NCI-H2029 (cell line): ENCODE measurements at regions not wholly inside any gene's neighbourhood (a gene's known extent, or its start where the extent isn't known, plus 50 kb on each side); places are given as distances from the start of the nearest gene placed in this dataset.

Experiments used
- DNase-seq: peaks from one replicate; lab custom pipeline; 2025; lab: John Stamatoyannopoulos, UW

GRCh38 chr10:111890046-111890445 lies 293.5 kb downstream of the GPAM start:
- DNase-seq = no peak

- no peak for DNase-seq
These were observed 267.6 kb downstream of the GPAM start for GRCh38 chr10:111916011-111916410.

DNA sequence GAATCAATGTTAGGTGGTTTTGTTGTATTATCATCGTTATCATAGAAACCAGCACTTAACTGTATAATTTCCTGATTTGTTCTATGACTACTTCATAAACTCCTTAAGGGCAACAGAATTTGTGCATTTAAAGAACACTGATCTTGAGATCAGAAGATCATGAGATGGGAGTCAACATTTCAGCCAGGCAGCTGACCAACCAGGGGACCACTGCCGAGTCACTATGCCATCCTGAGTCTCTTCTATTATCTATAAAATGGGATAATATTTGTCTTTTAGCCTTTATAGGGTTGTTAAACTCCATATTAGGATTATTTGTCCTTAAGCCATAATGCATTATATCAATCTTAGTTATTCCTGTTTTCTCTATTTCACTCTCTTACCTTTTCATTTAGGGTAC lies 261.7 kb downstream of the GPAM start:
- no peak for DNase-seq

DNA sequence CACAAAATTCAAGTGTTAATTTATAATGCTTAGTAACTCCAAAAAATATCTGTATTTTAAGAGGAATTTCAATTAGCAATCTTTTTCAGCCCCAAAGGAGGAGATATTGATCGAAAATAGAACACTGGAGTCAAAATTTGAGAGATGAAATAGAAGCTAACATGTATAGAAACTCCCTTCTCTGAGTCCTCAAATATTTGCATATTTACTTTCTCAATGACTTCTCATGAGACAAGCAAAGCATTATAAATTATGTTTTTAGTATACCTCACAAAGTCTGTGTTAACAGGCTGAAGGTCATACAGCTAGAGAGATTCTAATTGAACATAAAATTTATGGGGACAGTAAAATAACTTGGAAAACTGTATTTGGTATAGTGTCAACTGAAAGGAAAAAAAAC lies 260.5 kb downstream of the GPAM start:
- no peak for DNase-seq

DNA sequence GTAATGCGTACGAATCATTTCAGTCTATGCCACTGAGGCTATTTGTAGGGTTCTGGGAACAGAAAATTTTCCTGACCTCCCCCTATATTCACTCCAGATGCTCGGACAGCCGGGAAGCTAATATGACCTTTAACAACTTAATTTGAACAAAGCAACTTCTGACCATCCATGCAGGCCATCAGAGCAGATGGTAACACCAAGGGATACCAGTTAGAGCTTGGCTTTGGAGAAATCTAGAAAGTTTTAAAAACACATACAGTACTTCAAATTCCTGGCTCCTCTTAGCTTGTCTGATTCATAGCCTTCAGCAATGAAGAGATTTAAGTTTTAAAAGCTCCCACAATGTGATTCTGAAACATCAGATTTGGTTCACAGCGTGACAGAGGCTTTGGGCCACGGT lies 257.3 kb downstream of the GPAM start:
- no peak for DNase-seq

DNA sequence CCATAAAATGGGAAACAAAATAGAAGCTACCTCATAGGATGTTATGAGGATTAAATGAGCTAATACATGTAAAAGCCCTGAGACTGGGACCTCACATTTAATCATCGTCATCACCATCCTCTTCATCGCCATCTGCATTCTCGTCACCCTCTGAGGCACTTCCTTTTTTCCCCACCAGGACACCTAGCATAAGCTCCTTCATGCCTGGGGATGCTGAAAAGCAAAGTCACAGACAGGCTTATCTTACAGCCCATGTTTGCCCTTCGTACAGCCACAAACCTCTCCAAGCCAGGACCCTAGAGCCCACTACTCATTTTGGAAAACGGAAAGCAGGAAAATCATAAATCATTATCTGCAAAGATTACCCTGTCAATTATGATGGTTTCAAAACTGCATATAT lies 249.6 kb downstream of the GPAM start:
- DNase-seq = no peak

DNA sequence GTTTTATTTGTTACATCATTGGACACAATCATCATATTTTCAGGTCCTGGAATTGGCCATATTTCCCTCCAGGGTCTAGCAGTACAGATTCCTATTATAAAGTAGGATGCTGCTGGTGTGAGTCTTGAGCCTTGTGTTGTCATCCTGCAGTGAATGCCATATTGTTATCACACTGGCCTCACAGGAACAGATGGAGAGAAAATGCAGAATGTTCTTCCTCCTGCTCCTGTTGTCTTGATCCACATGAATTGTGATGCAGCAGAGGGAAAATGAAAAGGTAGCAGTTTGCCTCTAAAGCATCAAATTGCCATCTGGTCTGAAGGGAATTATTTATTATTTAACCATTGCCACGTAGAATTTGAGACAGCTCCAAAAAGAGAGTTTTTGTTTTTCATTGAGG lies 248.6 kb downstream of the GPAM start:
- no peak for DNase-seq

DNA sequence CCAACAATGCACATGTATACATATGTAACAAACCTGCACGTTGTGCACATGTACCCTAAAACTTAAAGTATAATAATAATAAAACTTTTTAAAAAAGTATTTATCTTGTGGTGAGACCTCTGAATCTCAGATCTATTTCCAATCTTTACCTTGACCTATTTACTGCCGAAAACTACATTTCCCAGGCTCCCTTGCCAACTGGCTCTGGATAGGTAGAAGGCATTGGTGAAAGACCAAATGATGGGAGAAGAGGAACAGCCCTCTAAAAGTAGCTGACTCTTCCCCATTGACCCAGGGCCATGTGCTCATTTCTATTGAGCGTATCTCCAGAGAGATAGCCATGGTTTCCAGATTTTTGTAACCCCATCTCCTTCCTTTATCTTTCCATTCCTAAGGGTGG lies 247.4 kb downstream of the GPAM start:
- DNase-seq = no peak

GRCh38 chr10:111944331-111944730 lies 239.2 kb downstream of the GPAM start:
- no peak for DNase-seq

- DNase-seq = no peak
These were observed 229.6 kb downstream of the GPAM start for GRCh38 chr10:111953949-111954348.

GRCh38 chr10:111954386-111954785 lies 229.2 kb downstream of the GPAM start:
- DNase-seq = no peak

GRCh38 chr10:111956841-111957240 lies 226.7 kb downstream of the GPAM start:
- no peak for DNase-seq

- DNase-seq = no peak
These were observed 220.6 kb downstream of the GPAM start for GRCh38 chr10:111962951-111963350.

DNA sequence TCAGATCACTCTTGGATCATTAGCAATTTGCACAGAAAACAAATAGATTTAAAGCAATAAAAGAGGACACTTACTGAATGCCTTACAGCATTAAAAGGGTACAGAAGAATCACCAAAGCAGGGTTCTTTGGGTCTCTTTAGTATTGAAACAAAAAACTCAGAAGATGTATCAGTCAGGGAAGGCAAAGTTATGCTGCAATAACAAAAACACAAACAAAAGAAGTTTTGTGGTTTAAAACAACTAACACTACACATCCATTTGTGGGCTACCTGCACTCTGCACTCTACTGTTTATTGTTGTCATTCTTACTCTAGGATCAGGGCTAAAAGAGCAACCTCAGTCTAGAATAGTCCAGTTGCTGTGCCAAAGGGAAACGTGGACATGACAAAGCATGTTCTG lies 216.4 kb downstream of the GPAM start:
- no peak for DNase-seq

DNA sequence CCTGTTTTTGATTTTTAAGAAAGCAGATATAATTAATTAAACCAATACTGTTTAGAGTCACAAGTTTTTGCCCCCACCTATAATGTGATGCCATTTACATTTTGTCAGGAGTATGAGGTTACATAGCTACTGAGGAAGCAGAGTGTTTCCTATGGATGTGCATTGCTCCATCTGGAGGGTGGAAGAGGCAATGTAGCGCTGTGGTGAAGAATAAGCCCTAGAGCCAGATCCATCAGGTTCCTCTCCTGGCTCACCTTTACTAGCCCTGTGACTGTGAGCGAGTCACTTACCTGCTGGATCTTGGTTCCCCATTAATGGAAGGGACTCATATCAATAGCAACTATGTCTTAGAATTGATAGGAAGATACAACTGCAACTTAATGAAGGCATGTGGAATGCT lies 216.0 kb downstream of the GPAM start:
- no peak for DNase-seq

GRCh38 chr10:111968647-111969046 lies 214.9 kb downstream of the GPAM start:
- DNase-seq = no peak

GRCh38 chr10:111970111-111970510 lies 213.5 kb downstream of the GPAM start:
- no peak for DNase-seq

DNA sequence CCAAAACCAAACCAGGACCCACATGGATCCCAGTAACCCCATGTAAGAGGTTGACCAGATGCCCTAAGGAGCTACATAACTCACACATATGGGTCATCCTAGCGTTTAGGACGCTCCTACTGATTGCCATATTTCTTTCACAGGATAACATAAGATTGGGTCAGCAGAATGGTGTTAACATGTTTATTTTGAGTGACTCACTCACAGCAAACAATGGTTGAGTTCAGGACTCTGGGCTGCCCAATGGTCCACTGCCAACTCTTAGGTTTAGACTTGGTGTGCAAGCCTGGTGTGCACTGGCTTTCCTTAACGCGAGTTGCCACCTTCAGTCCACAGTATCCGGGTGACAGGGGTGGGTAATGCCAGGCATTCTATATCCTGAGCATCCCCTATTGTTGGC lies 211.5 kb downstream of the GPAM start:
- no peak for DNase-seq

GRCh38 chr10:111973306-111973705 lies 210.3 kb downstream of the GPAM start:
- no peak for DNase-seq

GRCh38 chr10:111973826-111974225 lies 209.7 kb downstream of the GPAM start:
- DNase-seq = no peak

DNA sequence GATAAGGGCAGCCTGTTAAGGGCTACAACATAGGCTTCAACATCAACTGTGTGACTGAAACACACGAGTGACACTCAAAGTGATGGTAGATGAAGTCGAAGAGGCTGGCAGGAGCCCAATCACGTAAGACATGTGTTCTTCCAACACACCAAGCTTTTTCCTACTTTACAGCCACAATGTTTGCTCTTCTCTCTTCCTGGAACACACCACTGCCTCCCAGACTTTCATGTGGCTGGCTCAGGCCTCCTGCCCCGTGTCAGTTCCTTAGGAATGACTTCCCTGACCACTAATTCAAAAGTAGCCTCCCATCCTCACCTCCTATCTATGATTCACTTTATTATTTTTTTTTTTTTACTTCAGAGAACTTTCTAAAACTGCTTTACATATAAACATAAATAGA lies 209.2 kb downstream of the GPAM start:
- no peak for DNase-seq

DNA sequence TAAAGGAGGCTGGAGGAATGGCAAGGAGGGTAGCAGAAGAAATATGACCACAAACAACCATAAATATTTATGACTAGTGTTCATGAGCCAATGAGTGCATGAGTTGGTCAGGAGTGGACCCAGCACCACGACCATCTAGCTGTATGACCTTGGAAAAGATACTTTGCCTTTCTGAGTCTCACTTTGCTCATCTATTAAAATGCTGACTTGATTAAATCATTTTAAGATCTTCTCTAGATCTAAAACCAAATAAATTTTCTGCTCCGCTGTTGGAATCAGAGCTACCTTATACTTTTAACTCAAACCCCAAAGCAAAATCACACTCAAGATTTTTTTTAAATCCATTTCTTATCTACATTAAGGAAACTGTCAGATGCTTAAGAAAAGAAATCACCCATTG lies 207.0 kb downstream of the GPAM start:
- no peak for DNase-seq

DNA sequence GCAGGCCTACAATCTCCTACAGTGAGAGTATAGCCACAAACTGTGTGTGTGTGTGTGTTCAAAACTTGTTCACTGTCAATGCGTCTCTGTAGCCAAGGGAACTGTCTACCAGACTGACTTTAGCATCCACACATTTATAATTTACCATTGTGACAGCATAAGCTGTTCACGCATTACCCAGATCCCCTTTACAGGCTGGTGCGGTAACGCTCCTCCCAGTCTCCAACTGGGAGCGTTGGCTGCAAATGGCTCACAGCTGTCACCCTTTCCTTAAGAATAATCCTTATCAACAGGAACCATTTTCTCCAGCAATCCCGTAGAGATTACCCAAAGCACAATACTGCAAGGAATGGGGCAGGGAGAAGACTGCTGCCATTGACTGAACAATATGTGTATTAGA lies 199.5 kb downstream of the GPAM start:
- no peak for DNase-seq

GRCh38 chr10:111986079-111986478 lies 197.5 kb downstream of the GPAM start:
- DNase-seq = no peak

DNA sequence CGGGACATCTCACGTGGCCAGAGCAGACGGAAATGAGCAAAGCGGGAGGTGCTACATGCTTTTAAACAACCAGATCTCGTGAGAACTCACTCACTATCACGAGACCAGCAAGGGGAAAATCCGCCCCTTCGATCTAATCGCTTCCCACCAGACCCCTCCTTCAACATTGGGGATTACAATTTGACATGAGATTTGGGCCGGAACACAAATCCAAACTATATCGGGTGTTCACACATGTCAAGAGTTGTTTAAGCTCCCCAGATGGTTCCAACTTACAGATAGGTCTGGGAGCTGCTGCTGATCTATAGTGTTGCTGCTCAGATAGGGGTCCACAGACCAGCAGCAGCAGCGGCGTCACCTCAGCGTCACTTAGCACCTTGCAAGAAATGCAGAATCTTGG lies 194.9 kb downstream of the GPAM start:
- no peak for DNase-seq
